WTC11 (cell line): ENCODE measurements at regions not wholly inside any gene's neighbourhood (a gene's known extent, or its start where the extent isn't known, plus 50 kb on each side); places are given as distances from the start of the nearest gene placed in this dataset.

Experiments
- ATAC-seq: fragments of 200-7000 bp; cut with Tn5 transposase; 2 replicates; pipeline ENCODE4 v1.10.0; 2021; ENCODE audit warnings: mild to moderate bottlenecking, moderate library complexity
- CTCF ChIA-PET: fragments of 300-600 bp; sonication (Branson Sonifier 250); formaldehyde crosslinking; loops from one replicate; lab custom pipeline; 2021; ENCODE audit warnings: antibody characterized with exemption; lab: Charles Lee
- POLR2A ChIA-PET: fragments of 350-600 bp; sonication (Branson Sonifier 250); formaldehyde crosslinking; loops from one replicate; lab custom pipeline; 2021; ENCODE audit warnings: antibody characterized with exemption; lab: Charles Lee
- DNase-seq: peaks from one replicate; pipeline ENCODE4 v3.0.0; 2021; ENCODE audit warnings: low spot score
- H3K27ac Mint-ChIP-seq: 2 replicates; pipeline ENCODE4 v1.8.0; 2021; ENCODE audit warnings: mixed read lengths
- H3K27me3 Mint-ChIP-seq: 2 replicates; pipeline ENCODE4 v1.8.0; 2021; ENCODE audit warnings: low read depth, mild to moderate bottlenecking, moderate library complexity, mixed read lengths
- H3K36me3 Mint-ChIP-seq: 2 replicates; pipeline ENCODE4 v1.8.0; 2021; ENCODE audit warnings: mixed read lengths
- H3K4me1 Mint-ChIP-seq: 2 replicates; pipeline ENCODE4 v1.8.0; 2022; ENCODE audit warnings: mixed read lengths
- H3K4me3 Mint-ChIP-seq: 2 replicates; pipeline ENCODE4 v1.8.0; 2021; ENCODE audit warnings: mild to moderate bottlenecking, moderate library complexity, mixed read lengths
- H3K9me3 Mint-ChIP-seq: 2 replicates; pipeline ENCODE4 v1.8.0; 2021; ENCODE audit warnings: mixed read lengths
- ESRRA ChIP-seq: sonication (generic); formaldehyde crosslinking; IDR thresholded peaks from 2 replicates; pipeline ENCODE4 v1.8.1; 2022; ENCODE audit warnings: mild to moderate bottlenecking, missing genetic modification reagents, borderline replicate concordance
- FOXJ3 ChIP-seq: sonication (generic); formaldehyde crosslinking; IDR thresholded peaks from 2 replicates; pipeline ENCODE4 v1.9.0; 2021; ENCODE audit warnings: missing genetic modification reagents, mild to moderate bottlenecking, borderline replicate concordance
- NFE2L1 ChIP-seq: sonication (generic); formaldehyde crosslinking; IDR thresholded peaks from 2 replicates; pipeline ENCODE4 v1.8.1; 2023; ENCODE audit warnings: missing genetic modification reagents
- NR1H2 ChIP-seq: sonication (generic); formaldehyde crosslinking; IDR thresholded peaks from 2 replicates; pipeline ENCODE4 v1.9.0; 2021; ENCODE audit warnings: mild to moderate bottlenecking, moderate library complexity, missing genetic modification reagents
- NR3C1 ChIP-seq: sonication (generic); formaldehyde crosslinking; conservative IDR thresholded peaks from 2 replicates; pipeline ENCODE4 v1.8.1; 2023; ENCODE audit warnings: low read depth, mild to moderate bottlenecking, missing genetic modification reagents
- OVOL2 ChIP-seq: fragments of 250-450 bp; sonication (Bioruptor Pico); IDR thresholded peaks from 2 replicates; pipeline ENCODE4 v1.9.0; 2021; ENCODE audit warnings: mild to moderate bottlenecking, borderline replicate concordance
- RELA ChIP-seq: sonication (generic); formaldehyde crosslinking; IDR thresholded peaks from 2 replicates; pipeline ENCODE4 v1.8.1; 2022; ENCODE audit warnings: missing genetic modification reagents, mild to moderate bottlenecking, borderline replicate concordance
- SMAD3 ChIP-seq: sonication (generic); formaldehyde crosslinking; IDR thresholded peaks from 2 replicates; pipeline ENCODE4 v1.8.0; 2022; ENCODE audit warnings: missing genetic modification reagents, mild to moderate bottlenecking, borderline replicate concordance
- SOX15 ChIP-seq: fragments of 250-450 bp; sonication (Bioruptor Pico); IDR thresholded peaks from 2 replicates; pipeline ENCODE4 v1.9.0; 2021; ENCODE audit warnings: mild to moderate bottlenecking
- SP1 ChIP-seq: sonication (generic); formaldehyde crosslinking; conservative IDR thresholded peaks from 2 replicates; pipeline ENCODE4 v1.8.1; 2022; ENCODE audit warnings: missing genetic modification reagents
- TCF7 ChIP-seq: sonication (generic); formaldehyde crosslinking; IDR thresholded peaks from 2 replicates; pipeline ENCODE4 v1.8.0; 2022; ENCODE audit warnings: mild to moderate bottlenecking, low read depth, missing genetic modification reagents, moderate library complexity
- TEAD4 ChIP-seq: sonication (generic); formaldehyde crosslinking; IDR thresholded peaks from 2 replicates; pipeline ENCODE4 v1.8.0; 2022; ENCODE audit warnings: mild to moderate bottlenecking, missing genetic modification reagents
- TP53 ChIP-seq: sonication (generic); formaldehyde crosslinking; IDR thresholded peaks from 2 replicates; pipeline ENCODE4 v1.8.1; 2023; ENCODE audit warnings: mild to moderate bottlenecking, missing genetic modification reagents
- ZNF416 ChIP-seq: fragments of 250-450 bp; sonication (Bioruptor Pico); IDR thresholded peaks from 2 replicates; pipeline ENCODE4 v1.9.0; 2021; ENCODE audit warnings: mild to moderate bottlenecking, inconsistent platforms
- ZNF423 ChIP-seq: fragments of 250-450 bp; sonication (Bioruptor Pico); IDR thresholded peaks from 2 replicates; pipeline ENCODE4 v2.1.2; 2022; ENCODE audit warnings: mild to moderate bottlenecking, moderate library complexity
- TF ChIP-seq, protein P1 (sequence below): sonication (generic); formaldehyde crosslinking; IDR thresholded peaks from 2 replicates; pipeline ENCODE4 v1.8.1; 2023; ENCODE audit warnings: mild to moderate bottlenecking, missing genetic modification reagents, borderline replicate concordance
- TF ChIP-seq, protein P2 (sequence below): fragments of 250-450 bp; sonication (Bioruptor Pico); IDR thresholded peaks from 2 replicates; pipeline ENCODE4 v1.9.0; 2021; ENCODE audit warnings: moderate library complexity, mild to moderate bottlenecking, inconsistent platforms, borderline replicate concordance
- TF ChIP-seq, protein P3 (sequence below): sonication (generic); formaldehyde crosslinking; IDR thresholded peaks from 2 replicates; pipeline ENCODE4 v1.8.0; 2022; ENCODE audit warnings: mild to moderate bottlenecking, missing genetic modification reagents
- TF ChIP-seq, protein P4 (sequence below): sonication (generic); formaldehyde crosslinking; IDR thresholded peaks from 2 replicates; pipeline ENCODE4 v1.8.0; 2022; ENCODE audit warnings: mild to moderate bottlenecking, missing genetic modification reagents
- TF ChIP-seq, protein P5 (sequence below): sonication (generic); formaldehyde crosslinking; IDR thresholded peaks from 2 replicates; pipeline ENCODE4 v1.8.1; 2022; ENCODE audit warnings: low read depth, missing genetic modification reagents, borderline replicate concordance
- TF ChIP-seq, protein P6 (sequence below): sonication (generic); formaldehyde crosslinking; IDR thresholded peaks from 2 replicates; pipeline ENCODE4 v1.8.0; 2022; ENCODE audit warnings: mild to moderate bottlenecking, missing genetic modification reagents

DNA sequence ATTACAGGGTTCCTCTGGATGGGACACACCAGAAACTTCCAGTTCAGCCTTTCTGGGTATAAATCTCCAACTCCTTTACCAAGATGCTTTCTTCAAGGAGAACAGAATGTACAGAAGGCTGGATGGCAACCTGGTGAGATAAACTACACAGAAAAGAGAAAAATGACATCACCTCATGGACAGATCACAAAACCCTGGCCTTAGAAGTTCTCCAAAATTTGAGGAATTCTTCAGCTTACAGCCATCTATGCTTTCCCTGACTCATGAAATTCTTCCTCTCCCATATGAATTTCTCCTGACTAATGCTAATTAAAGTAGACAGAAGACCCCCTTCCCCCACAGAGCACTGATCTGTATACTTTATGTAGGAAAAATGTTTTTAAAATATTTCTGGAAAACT is 345.4 kb downstream of the STIM2 start:
- Mint-ChIP-seq H3K4me1 (peaks cover 16% of the 10 kb centered on the region), H3K4me3 (no peak overlapping the region), H3K36me3 (no peaks in the 10 kb centered on the region), H3K27me3 (no peaks in the 10 kb centered on the region), H3K27ac (no peak overlapping the region), H3K9me3 (peaks cover 17% of the 10 kb centered on the region)
- ChIA-PET CTCF (no interaction called here), POLR2A (no interaction called here)
- DNase-seq (no peak), ATAC-seq (no peak)
- no peak for TF ChIP-seq TP53 (CRISPR knock-in tag)
- TF ChIP-seq, protein P1, sequence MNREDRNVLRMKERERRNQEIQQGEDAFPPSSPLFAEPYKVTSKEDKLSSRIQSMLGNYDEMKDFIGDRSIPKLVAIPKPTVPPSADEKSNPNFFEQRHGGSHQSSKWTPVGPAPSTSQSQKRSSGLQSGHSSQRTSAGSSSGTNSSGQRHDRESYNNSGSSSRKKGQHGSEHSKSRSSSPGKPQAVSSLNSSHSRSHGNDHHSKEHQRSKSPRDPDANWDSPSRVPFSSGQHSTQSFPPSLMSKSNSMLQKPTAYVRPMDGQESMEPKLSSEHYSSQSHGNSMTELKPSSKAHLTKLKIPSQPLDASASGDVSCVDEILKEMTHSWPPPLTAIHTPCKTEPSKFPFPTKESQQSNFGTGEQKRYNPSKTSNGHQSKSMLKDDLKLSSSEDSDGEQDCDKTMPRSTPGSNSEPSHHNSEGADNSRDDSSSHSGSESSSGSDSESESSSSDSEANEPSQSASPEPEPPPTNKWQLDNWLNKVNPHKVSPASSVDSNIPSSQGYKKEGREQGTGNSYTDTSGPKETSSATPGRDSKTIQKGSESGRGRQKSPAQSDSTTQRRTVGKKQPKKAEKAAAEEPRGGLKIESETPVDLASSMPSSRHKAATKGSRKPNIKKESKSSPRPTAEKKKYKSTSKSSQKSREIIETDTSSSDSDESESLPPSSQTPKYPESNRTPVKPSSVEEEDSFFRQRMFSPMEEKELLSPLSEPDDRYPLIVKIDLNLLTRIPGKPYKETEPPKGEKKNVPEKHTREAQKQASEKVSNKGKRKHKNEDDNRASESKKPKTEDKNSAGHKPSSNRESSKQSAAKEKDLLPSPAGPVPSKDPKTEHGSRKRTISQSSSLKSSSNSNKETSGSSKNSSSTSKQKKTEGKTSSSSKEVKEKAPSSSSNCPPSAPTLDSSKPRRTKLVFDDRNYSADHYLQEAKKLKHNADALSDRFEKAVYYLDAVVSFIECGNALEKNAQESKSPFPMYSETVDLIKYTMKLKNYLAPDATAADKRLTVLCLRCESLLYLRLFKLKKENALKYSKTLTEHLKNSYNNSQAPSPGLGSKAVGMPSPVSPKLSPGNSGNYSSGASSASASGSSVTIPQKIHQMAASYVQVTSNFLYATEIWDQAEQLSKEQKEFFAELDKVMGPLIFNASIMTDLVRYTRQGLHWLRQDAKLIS (CRISPR knock-in tag) = no peak
- no peak for TF ChIP-seq SP1 (CRISPR knock-in tag)
- TF ChIP-seq OVOL2 (CRISPR knock-in tag) = no peak
- no peak for TF ChIP-seq TCF7 (CRISPR knock-in tag)
- TF ChIP-seq ESRRA (CRISPR knock-in tag) = no peak
- TF ChIP-seq NFE2L1 (CRISPR knock-in tag) = no peak
- TF ChIP-seq, protein P2, sequence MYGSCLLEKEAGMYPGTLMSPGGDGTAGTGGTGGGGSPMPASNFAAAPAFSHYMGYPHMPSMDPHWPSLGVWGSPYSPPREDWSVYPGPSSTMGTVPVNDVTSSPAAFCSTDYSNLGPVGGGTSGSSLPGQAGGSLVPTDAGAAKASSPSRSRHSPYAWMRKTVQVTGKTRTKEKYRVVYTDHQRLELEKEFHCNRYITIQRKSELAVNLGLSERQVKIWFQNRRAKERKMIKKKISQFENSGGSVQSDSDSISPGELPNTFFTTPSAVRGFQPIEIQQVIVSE (CRISPR knock-in tag) = no peak
- TF ChIP-seq SMAD3 (CRISPR knock-in tag) = no peak
- TF ChIP-seq ZNF416 (CRISPR knock-in tag) = no peak
- TF ChIP-seq SOX15 (CRISPR knock-in tag) = no peak
- TF ChIP-seq TEAD4 (CRISPR knock-in tag) = no peak
- TF ChIP-seq, protein P3, sequence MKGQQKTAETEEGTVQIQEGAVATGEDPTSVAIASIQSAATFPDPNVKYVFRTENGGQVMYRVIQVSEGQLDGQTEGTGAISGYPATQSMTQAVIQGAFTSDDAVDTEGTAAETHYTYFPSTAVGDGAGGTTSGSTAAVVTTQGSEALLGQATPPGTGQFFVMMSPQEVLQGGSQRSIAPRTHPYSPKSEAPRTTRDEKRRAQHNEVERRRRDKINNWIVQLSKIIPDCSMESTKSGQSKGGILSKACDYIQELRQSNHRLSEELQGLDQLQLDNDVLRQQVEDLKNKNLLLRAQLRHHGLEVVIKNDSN (CRISPR knock-in tag) = no peak
- no peak for TF ChIP-seq NR1H2
- TF ChIP-seq RELA (CRISPR knock-in tag) = no peak
- TF ChIP-seq, protein P4, sequence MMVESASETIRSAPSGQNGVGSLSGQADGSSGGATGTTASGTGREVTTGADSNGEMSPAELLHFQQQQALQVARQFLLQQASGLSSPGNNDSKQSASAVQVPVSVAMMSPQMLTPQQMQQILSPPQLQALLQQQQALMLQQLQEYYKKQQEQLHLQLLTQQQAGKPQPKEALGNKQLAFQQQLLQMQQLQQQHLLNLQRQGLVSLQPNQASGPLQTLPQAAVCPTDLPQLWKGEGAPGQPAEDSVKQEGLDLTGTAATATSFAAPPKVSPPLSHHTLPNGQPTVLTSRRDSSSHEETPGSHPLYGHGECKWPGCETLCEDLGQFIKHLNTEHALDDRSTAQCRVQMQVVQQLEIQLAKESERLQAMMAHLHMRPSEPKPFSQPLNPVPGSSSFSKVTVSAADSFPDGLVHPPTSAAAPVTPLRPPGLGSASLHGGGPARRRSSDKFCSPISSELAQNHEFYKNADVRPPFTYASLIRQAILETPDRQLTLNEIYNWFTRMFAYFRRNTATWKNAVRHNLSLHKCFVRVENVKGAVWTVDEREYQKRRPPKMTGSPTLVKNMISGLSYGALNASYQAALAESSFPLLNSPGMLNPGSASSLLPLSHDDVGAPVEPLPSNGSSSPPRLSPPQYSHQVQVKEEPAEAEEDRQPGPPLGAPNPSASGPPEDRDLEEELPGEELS = no peak

DNA sequence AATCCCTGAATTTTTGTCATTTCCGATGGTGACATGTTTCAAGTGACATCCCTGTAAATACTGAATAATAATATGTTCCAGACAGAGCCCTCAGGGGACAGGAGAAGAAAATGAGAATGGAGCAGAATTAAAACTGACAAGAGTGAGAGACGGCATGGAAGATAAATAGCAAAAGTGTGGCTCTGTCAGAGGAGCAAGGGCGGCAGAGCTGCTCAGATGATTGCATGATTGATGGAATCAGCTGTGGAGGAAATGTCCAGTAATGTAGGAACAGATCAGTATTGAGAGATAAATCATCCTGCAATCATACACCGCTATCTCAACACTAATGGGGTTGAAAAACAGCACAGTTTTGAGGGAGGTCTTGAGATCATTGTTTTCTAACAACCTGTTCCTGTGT is 350.3 kb downstream of the STIM2 start:
- no peak for ATAC-seq
- no peak overlapping the region for H3K4me3 Mint-ChIP-seq
- TF ChIP-seq ZNF416 (CRISPR knock-in tag) = no peak
- no peak for TF ChIP-seq ZNF423 (CRISPR knock-in tag)
- TF ChIP-seq, protein P5, sequence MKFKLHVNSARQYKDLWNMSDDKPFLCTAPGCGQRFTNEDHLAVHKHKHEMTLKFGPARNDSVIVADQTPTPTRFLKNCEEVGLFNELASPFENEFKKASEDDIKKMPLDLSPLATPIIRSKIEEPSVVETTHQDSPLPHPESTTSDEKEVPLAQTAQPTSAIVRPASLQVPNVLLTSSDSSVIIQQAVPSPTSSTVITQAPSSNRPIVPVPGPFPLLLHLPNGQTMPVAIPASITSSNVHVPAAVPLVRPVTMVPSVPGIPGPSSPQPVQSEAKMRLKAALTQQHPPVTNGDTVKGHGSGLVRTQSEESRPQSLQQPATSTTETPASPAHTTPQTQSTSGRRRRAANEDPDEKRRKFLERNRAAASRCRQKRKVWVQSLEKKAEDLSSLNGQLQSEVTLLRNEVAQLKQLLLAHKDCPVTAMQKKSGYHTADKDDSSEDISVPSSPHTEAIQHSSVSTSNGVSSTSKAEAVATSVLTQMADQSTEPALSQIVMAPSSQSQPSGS (CRISPR knock-in tag) = no peak
- TF ChIP-seq OVOL2 (CRISPR knock-in tag) = no peak
- no peak for TF ChIP-seq FOXJ3 (CRISPR knock-in tag)
- TF ChIP-seq, protein P6, sequence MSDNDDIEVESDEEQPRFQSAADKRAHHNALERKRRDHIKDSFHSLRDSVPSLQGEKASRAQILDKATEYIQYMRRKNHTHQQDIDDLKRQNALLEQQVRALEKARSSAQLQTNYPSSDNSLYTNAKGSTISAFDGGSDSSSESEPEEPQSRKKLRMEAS (CRISPR knock-in tag) = no peak
- TF ChIP-seq NR3C1 (CRISPR knock-in tag) = no peak
- no peaks in the 10 kb centered on the region for H3K36me3 Mint-ChIP-seq
- H3K27me3 Mint-ChIP-seq = no peaks in the 10 kb centered on the region
- CTCF ChIA-PET = no interaction called here
- H3K4me1 Mint-ChIP-seq = peaks cover 14% of the 10 kb centered on the region
- DNase-seq = no peak
- POLR2A ChIA-PET = no interaction called here
- H3K27ac Mint-ChIP-seq = no peak overlapping the region
- H3K9me3 Mint-ChIP-seq = no peaks in the 10 kb centered on the region
